ENCODE measurements at regions not wholly inside any gene's neighbourhood (a gene's known extent, or its start where the extent isn't known, plus 50 kb on each side); places are given as distances from the start of the nearest gene placed in this dataset.

- Mint-ChIP-seq H3K36me3 (ENCODE audit: unreplicated experiment) (no peaks in the 10 kb centered on the region), H3K4me3 (ENCODE audit: unreplicated experiment) (no peak overlapping the region), H3K9me3 (ENCODE audit: unreplicated experiment) (peaks cover 67% of the 10 kb centered on the region), H3K27ac (ENCODE audit: unreplicated experiment) (no peak overlapping the region), H3K4me1 (ENCODE audit: unreplicated experiment) (no peaks in the 10 kb centered on the region), H3K27me3 (ENCODE audit: unreplicated experiment) (no peaks in the 10 kb centered on the region)
- no peak for DNase-seq (ENCODE audit: extremely low spot score, unreplicated experiment)
- TF ChIP-seq, protein P1, sequence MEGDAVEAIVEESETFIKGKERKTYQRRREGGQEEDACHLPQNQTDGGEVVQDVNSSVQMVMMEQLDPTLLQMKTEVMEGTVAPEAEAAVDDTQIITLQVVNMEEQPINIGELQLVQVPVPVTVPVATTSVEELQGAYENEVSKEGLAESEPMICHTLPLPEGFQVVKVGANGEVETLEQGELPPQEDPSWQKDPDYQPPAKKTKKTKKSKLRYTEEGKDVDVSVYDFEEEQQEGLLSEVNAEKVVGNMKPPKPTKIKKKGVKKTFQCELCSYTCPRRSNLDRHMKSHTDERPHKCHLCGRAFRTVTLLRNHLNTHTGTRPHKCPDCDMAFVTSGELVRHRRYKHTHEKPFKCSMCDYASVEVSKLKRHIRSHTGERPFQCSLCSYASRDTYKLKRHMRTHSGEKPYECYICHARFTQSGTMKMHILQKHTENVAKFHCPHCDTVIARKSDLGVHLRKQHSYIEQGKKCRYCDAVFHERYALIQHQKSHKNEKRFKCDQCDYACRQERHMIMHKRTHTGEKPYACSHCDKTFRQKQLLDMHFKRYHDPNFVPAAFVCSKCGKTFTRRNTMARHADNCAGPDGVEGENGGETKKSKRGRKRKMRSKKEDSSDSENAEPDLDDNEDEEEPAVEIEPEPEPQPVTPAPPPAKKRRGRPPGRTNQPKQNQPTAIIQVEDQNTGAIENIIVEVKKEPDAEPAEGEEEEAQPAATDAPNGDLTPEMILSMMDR (IDR thresholded peaks at IDR 0.05), result no peak
These were observed 1363.5 kb downstream of the AACS start for GRCh38 chr12:126428769-126429168.

DNA sequence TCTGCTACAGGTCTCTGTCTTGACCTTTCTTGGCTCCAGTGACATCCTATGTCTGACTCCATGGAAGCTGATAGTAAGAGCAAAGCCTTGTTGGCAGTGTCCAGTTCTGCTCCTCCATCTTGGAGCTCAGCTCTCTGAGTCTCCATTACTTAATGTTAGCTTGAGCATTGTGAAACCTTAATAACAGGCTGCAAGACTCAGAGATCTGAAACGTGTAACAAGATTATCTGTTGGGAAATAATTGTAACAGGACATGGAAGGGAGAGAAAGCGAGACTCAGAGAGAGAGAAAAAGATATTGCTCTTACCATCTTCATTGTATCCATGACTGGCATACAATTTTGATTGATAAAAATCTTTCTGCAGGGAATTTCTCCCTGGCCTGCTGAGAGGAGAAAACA is 1365.7 kb downstream of the AACS start:
- Mint-ChIP-seq H3K4me3 (ENCODE audit: unreplicated experiment) (no peak overlapping the region), H3K27me3 (ENCODE audit: unreplicated experiment) (no peaks in the 10 kb centered on the region), H3K36me3 (ENCODE audit: unreplicated experiment) (no peaks in the 10 kb centered on the region), H3K4me1 (ENCODE audit: unreplicated experiment) (no peaks in the 10 kb centered on the region), H3K27ac (ENCODE audit: unreplicated experiment) (no peak overlapping the region), H3K9me3 (ENCODE audit: unreplicated experiment) (peaks cover 63% of the 10 kb centered on the region)
- TF ChIP-seq, protein P1 (IDR thresholded peaks at IDR 0.05), result no peak
- DNase-seq (ENCODE audit: extremely low spot score, unreplicated experiment), result no peak

DNA sequence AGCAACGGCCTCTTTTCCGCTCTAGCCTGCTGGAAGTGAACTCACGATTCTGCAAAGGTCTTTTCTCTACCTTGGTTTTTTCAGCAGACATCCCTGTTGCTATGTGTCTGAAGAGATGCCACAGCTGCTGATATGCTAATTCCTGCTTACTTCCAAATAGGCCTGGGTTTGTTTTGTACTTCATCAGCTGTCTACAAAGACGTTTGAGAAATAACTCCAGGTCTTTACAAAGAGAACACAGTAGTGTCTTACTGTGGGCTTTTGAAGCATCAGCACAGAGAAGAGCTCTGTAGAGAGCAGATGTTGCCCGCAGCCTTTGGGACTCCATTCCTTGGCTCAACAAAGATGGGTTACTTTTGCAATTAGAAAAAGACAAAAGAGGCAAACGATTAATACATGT is 1366.5 kb downstream of the AACS start:
- TF ChIP-seq, protein P1 (IDR thresholded peaks at IDR 0.05), result no peak
- Mint-ChIP-seq H3K27me3 (ENCODE audit: unreplicated experiment) (no peaks in the 10 kb centered on the region), H3K36me3 (ENCODE audit: unreplicated experiment) (no peaks in the 10 kb centered on the region), H3K4me3 (ENCODE audit: unreplicated experiment) (no peak overlapping the region), H3K4me1 (ENCODE audit: unreplicated experiment) (no peaks in the 10 kb centered on the region), H3K9me3 (ENCODE audit: unreplicated experiment) (peaks cover 57% of the 10 kb centered on the region), H3K27ac (ENCODE audit: unreplicated experiment) (no peak overlapping the region)
- no peak for DNase-seq (ENCODE audit: extremely low spot score, unreplicated experiment)

DNA sequence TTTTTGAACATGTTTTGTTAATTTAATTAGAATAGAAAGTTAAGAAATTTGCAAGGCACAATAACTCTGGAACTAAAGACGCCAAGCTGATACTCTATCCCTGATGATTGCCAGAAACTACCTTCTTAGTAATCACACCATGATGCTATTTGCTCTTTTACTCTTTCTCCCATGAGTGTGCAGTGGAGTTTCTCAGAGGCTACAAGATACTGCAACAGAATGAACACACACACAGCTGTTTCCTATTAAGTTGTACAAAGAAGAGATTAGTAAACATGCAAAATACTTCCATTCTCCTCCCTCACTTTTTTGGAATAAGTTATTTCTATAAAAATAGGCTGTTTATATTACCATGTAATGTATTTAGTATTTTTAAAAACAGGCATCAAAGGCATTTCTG is 1367.5 kb downstream of the AACS start:
- TF ChIP-seq, protein P1 (IDR thresholded peaks at IDR 0.05), result no peak
- Mint-ChIP-seq H3K9me3 (ENCODE audit: unreplicated experiment) (peaks cover 53% of the 10 kb centered on the region), H3K4me1 (ENCODE audit: unreplicated experiment) (no peaks in the 10 kb centered on the region), H3K27me3 (ENCODE audit: unreplicated experiment) (no peaks in the 10 kb centered on the region), H3K4me3 (ENCODE audit: unreplicated experiment) (no peak overlapping the region), H3K27ac (ENCODE audit: unreplicated experiment) (no peak overlapping the region), H3K36me3 (ENCODE audit: unreplicated experiment) (no peaks in the 10 kb centered on the region)
- DNase-seq (ENCODE audit: extremely low spot score, unreplicated experiment), result no peak

DNA sequence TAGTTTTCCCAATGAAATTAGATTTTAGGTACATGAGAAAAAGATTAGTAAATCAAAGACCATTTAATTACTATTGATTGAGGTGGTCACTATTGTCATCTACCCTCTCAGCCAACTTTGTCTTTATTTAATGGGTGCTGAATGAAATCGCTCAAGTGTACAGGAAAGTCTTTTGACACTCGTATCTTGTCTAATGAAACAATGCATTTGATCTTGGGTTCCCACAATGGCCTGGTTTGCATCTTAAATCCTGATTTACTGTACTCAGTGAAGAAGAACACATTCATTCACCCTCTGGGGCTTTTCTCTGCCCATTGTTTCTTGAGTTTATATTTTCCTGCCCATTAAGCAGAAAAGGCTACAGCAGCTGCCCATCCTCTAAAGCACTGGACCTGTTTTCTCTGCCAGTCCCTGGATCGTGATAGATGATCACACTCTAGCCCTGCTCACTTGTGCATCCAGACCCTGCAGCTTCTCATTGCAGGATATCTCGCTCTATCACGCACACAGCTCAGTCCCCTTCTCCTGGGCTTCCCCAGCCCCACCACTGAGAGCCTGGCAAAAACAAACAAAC is 1369.3 kb downstream of the AACS start:
- no peak for DNase-seq (ENCODE audit: extremely low spot score, unreplicated experiment)
- no peaks in the 10 kb centered on the region for H3K36me3 Mint-ChIP-seq (ENCODE audit: unreplicated experiment)
- H3K27ac Mint-ChIP-seq (ENCODE audit: unreplicated experiment), result no peak overlapping the region
- TF ChIP-seq, protein P1 (IDR thresholded peaks at IDR 0.05), result no peak
- H3K4me3 Mint-ChIP-seq (ENCODE audit: unreplicated experiment), result no peak overlapping the region
- H3K27me3 Mint-ChIP-seq (ENCODE audit: unreplicated experiment), result no peaks in the 10 kb centered on the region
- no peaks in the 10 kb centered on the region for H3K4me1 Mint-ChIP-seq (ENCODE audit: unreplicated experiment)
- H3K9me3 Mint-ChIP-seq (ENCODE audit: unreplicated experiment), result peaks cover 48% of the 10 kb centered on the region

All from osteocyte (in vitro differentiated cells).